Kidney (tissue), 13 donors: ENCODE measurements at regions not wholly inside any gene's neighbourhood (a gene's known extent, or its start where the extent isn't known, plus 50 kb on each side); places are given as distances from the start of the nearest gene placed in this dataset.

ENCODE experiments used
- DNase-seq, 5 donors: peaks; one replicate each; pipeline ENCODE4 v3.0.0-alpha.2; 2013 to 2020
- FAIRE-seq: peaks from 2 replicates; lab custom pipeline; 2012; peaks lifted over from hg19 to GRCh38; lab: Jason Lieb, UNC
- H3K27ac ChIP-seq, 2 donors: one replicate each; pipeline ENCODE4 v1.7.0; 2013; ENCODE audit warnings: low read depth in 2 of 2, low read length in 2 of 2, inconsistent platforms in 1 of 2
- H3K27me3 ChIP-seq: one replicate; pipeline ENCODE4 v1.7.1; 2013; ENCODE audit warnings: low read length, inconsistent platforms; ENCODE audit not compliant: control insufficient read depth, insufficient read depth
- H3K36me3 ChIP-seq, 3 donors: one replicate each; pipeline versions ENCODE4 v1.7.0 to v1.7.1; 2013; ENCODE audit warnings: low read length in 3 of 3, control low read depth in 1 of 3, inconsistent platforms in 1 of 3; ENCODE audit not compliant: insufficient read depth in 3 of 3, control insufficient read depth in 2 of 3
- H3K4me1 ChIP-seq, 3 donors: one replicate each; pipeline versions ENCODE4 v1.7.0 to v1.7.1; 2013; ENCODE audit warnings: low read length in 3 of 3, inconsistent platforms in 1 of 3, low read depth in 1 of 3; ENCODE audit not compliant: control insufficient read depth in 2 of 3, insufficient read depth in 2 of 3
- H3K4me3 ChIP-seq, 3 donors: one replicate each; pipeline versions ENCODE4 v1.7.0 to v1.8.1; 2013; ENCODE audit warnings: low read length in 3 of 3, control low read depth in 1 of 3, inconsistent platforms in 1 of 3
- H3K9ac ChIP-seq, 3 donors: one replicate each; pipeline versions ENCODE4 v1.7.0 to v1.7.1; 2013; ENCODE audit warnings: low read length in 3 of 3, control low read depth in 1 of 3, inconsistent platforms in 1 of 3
- H3K9me3 ChIP-seq, 3 donors: one replicate each; pipeline versions ENCODE4 v1.7.0 to v1.7.1; 2013; ENCODE audit warnings: low read length in 3 of 3, control low read depth in 1 of 3, inconsistent platforms in 1 of 3; ENCODE audit not compliant: control insufficient read depth in 2 of 3, insufficient read depth in 1 of 3
- CTCF ChIP-seq: IDR thresholded peaks from 3 replicates; pipeline ENCODE4 v1.5.1; 2012; ENCODE audit warnings: mild to moderate bottlenecking, moderate library complexity, borderline replicate concordance; ENCODE audit not compliant: insufficient read depth; ENCODE audit errors: extremely low read depth
- intact Hi-C: fragments of 100-400 bp; cut with DNase I; formaldehyde crosslinking; loops from one replicate; pipeline ENCODE4 v1.11.1; 2022
- donor health status: control.
- donor health status: control.
- donor health status: control.
- donor health status: control.
- donor health status: control.
- donor health status: DM: yes; HTN: yes; CAD: no.
- donor health status: Normal renal cell carcinoma (clear cell type).

DNA sequence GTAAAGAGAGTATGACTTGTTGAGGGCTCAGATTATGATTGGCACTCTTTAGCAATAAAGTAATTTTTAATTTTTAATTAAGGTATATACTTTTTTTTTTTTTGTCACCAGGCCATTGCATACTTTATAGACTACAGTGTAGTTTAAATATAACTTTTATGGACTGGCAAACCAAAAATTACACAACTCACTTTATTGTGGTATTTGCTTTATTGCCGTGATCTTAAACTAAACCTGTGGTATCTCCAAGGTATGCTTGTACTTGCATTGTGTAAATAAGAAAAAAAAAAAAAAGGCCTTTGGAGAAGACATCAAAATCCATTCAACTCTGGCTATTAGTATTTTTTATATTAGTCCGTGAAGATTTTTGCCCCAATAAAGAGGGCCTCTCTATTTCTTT, 646.7 kb upstream of the FOXG1 start:
- no peak for TF ChIP-seq CTCF
- Histone ChIP-seq H3K36me3 (no peaks in the 10 kb centered on the region), H3K4me3 (no peak overlapping the region), H3K4me1 (no peaks in the 10 kb centered on the region), H3K9ac (no peak overlapping the region), H3K27ac (no peak overlapping the region), H3K27me3 (no peaks in the 10 kb centered on the region), H3K9me3 (no peaks in the 10 kb centered on the region)
- intact Hi-C loops = no loop called here
- no peak for FAIRE-seq
- no peak for DNase-seq

GRCh38 chr14:28120391-28120790, 646.2 kb upstream of the FOXG1 start:
- no peaks in the 10 kb centered on the region for H3K36me3 ChIP-seq
- intact Hi-C loops = no loop called here
- H3K9me3 ChIP-seq = no peaks in the 10 kb centered on the region
- no peak overlapping the region for H3K9ac ChIP-seq
- no peak overlapping the region for H3K27ac ChIP-seq
- H3K27me3 ChIP-seq = no peaks in the 10 kb centered on the region
- no peak overlapping the region for H3K4me3 ChIP-seq
- FAIRE-seq (no peak), DNase-seq (no peak)
- H3K4me1 ChIP-seq = no peaks in the 10 kb centered on the region
- TF ChIP-seq CTCF = no peak

DNA sequence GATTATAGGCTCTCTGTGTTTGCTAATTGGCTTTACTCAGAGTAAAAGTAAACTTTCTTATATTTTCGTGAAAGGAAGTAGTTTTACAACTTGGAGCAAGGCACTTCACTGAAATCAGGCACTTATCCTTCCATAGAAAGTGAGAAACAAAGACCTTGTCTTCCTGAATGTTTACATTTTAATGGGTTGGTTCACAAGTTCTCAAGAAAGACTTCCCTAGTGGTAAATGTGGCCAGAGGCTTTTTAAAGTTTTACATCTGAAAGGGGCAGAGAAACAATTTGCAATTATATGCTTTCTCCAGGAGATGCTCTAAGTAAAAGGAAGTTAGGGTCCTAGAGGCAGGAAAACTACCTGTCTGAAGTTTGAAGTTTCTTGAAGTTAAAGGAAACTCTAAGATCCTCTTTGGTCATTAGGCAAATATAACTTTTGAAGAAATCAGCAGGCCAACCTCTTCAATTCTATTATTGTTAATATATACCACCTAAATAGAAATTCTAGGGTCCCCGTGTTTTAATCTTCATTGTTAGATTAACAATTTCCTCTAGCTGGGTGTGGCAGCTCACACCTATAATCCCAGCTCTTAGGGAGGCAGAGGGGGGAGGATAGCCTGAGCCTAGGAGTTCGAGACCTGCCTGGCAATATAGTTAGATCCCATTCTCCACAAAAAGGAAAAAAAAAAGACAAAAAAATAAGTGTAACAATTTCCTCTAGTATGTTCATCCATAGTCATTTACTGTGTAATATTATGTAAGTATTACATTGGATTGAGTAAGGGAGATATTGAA, 644.9 kb upstream of the FOXG1 start:
- intact Hi-C loops = no loop called here
- H3K4me1 ChIP-seq = no peaks in the 10 kb centered on the region
- no peaks in the 10 kb centered on the region for H3K9me3 ChIP-seq
- no peak for FAIRE-seq
- no peak for TF ChIP-seq CTCF
- no peak for DNase-seq
- H3K27ac ChIP-seq = no peak overlapping the region
- no peaks in the 10 kb centered on the region for H3K36me3 ChIP-seq
- H3K4me3 ChIP-seq = no peak overlapping the region
- no peak overlapping the region for H3K9ac ChIP-seq
- H3K27me3 ChIP-seq = no peaks in the 10 kb centered on the region
